ENCODE measurements at regions not wholly inside any gene's neighbourhood (a gene's known extent, or its start where the extent isn't known, plus 50 kb on each side); places are given as distances from the start of the nearest gene placed in this dataset.

GRCh38 chr12:107144441-107144840 lies 51.1 kb upstream of the CRY1 start:
- Histone ChIP-seq H3K9me3 (no peaks in the 10 kb centered on the region), H3K36me3 (no peaks in the 10 kb centered on the region), H3K4me3 (no peak overlapping the region), H3K27ac (no peak overlapping the region), H3K27me3 (ENCODE audit: low read depth) (no peaks in the 10 kb centered on the region), H3K4me1 (no peaks in the 10 kb centered on the region)
- ATAC-seq (no peak), DNase-seq (no peak)
- TF ChIP-seq CTCF (IDR thresholded peaks at IDR 0.05): no peak
- intact Hi-C loops (cut with DNase I): no loop called here

GRCh38 chr12:107144990-107145389 lies 51.6 kb upstream of the CRY1 start:
- intact Hi-C loops (cut with DNase I): no loop called here
- no peaks in the 10 kb centered on the region for H3K27me3 ChIP-seq (ENCODE audit: low read depth)
- no peak overlapping the region for H3K27ac ChIP-seq
- TF ChIP-seq CTCF (IDR thresholded peaks at IDR 0.05): no peak
- H3K36me3 ChIP-seq: no peaks in the 10 kb centered on the region
- DNase-seq (no peak), ATAC-seq (no peak)
- no peak overlapping the region for H3K4me3 ChIP-seq
- no peaks in the 10 kb centered on the region for H3K4me1 ChIP-seq
- no peaks in the 10 kb centered on the region for H3K9me3 ChIP-seq

GRCh38 chr12:107145397-107145796 lies 52.0 kb upstream of the CRY1 start:
- intact Hi-C loops (cut with DNase I): no loop called here
- no peaks in the 10 kb centered on the region for H3K27me3 ChIP-seq (ENCODE audit: low read depth)
- H3K9me3 ChIP-seq: no peaks in the 10 kb centered on the region
- ATAC-seq (no peak), DNase-seq (no peak)
- H3K27ac ChIP-seq: no peak overlapping the region
- no peak for TF ChIP-seq CTCF (IDR thresholded peaks at IDR 0.05)
- H3K36me3 ChIP-seq: no peaks in the 10 kb centered on the region
- H3K4me3 ChIP-seq: no peak overlapping the region
- H3K4me1 ChIP-seq: no peaks in the 10 kb centered on the region

GRCh38 chr12:107148107-107148506 lies 54.8 kb upstream of the CRY1 start:
- no peak for TF ChIP-seq CTCF (IDR thresholded peaks at IDR 0.05)
- H3K4me1 ChIP-seq: no peaks in the 10 kb centered on the region
- H3K9me3 ChIP-seq: no peaks in the 10 kb centered on the region
- H3K27me3 ChIP-seq (ENCODE audit: low read depth): no peaks in the 10 kb centered on the region
- no peak for DNase-seq
- ATAC-seq: no peak
- H3K4me3 ChIP-seq: no peak overlapping the region
- no peaks in the 10 kb centered on the region for H3K36me3 ChIP-seq
- intact Hi-C loops (cut with DNase I): no loop called here
- H3K27ac ChIP-seq: no peak overlapping the region

- H3K4me1 ChIP-seq: no peaks in the 10 kb centered on the region
- H3K27ac ChIP-seq: no peak overlapping the region
- TF ChIP-seq CTCF (IDR thresholded peaks at IDR 0.05): no peak
- H3K27me3 ChIP-seq (ENCODE audit: low read depth): peaks cover 4% of the 10 kb centered on the region
- no peak for DNase-seq
- no peaks in the 10 kb centered on the region for H3K9me3 ChIP-seq
- no peak for ATAC-seq
- H3K4me3 ChIP-seq: no peak overlapping the region
- intact Hi-C loops (cut with DNase I): no loop called here
- no peaks in the 10 kb centered on the region for H3K36me3 ChIP-seq
Measured at GRCh38 chr12:107152315-107152714, 59.0 kb upstream of the CRY1 start.

GRCh38 chr12:107159384-107159900 lies 66.1 kb upstream of the CRY1 start:
- Histone ChIP-seq H3K27me3 (ENCODE audit: low read depth) (peaks cover 4% of the 10 kb centered on the region), H3K4me3 (no peak overlapping the region), H3K36me3 (no peaks in the 10 kb centered on the region), H3K27ac (no peak overlapping the region), H3K4me1 (no peaks in the 10 kb centered on the region), H3K9me3 (no peaks in the 10 kb centered on the region)
- no peak for ATAC-seq
- no peak for TF ChIP-seq CTCF (IDR thresholded peaks at IDR 0.05)
- intact Hi-C loops (cut with DNase I): no loop called here
- DNase-seq: no peak
